Cortex of kidney (tissue), 1 donor: ENCODE measurements at regions not wholly inside any gene's neighbourhood (a gene's known extent, or its start where the extent isn't known, plus 50 kb on each side); places are given as distances from the start of the nearest gene placed in this dataset.

Source experiments
- DNase-seq: peaks from one replicate; lab custom pipeline; 2025; lab: John Stamatoyannopoulos, UW

GRCh38 chr14:83455561-83455960, 1921.9 kb upstream of the SEL1L start:
- DNase-seq, result no peak

GRCh38 chr14:83461521-83461920, 1927.9 kb upstream of the SEL1L start:
- no peak for DNase-seq

GRCh38 chr14:83462759-83463158, 1929.1 kb upstream of the SEL1L start:
- DNase-seq, result no peak

GRCh38 chr14:83463500-83464098, 1929.9 kb upstream of the SEL1L start:
- DNase-seq, result no peak

GRCh38 chr14:83467811-83468210, 1934.2 kb upstream of the SEL1L start:
- no peak for DNase-seq

GRCh38 chr14:83470466-83470865, 1936.8 kb upstream of the SEL1L start:
- DNase-seq, result no peak

- no peak for DNase-seq
These were observed 1937.5 kb upstream of the SEL1L start for GRCh38 chr14:83470959-83471695.

GRCh38 chr14:83473416-83474235, 1940.0 kb upstream of the SEL1L start:
- DNase-seq, result no peak

- no peak for DNase-seq
These were observed 1945.1 kb upstream of the SEL1L start for GRCh38 chr14:83478741-83479140.

- no peak for DNase-seq
These were observed 1949.4 kb upstream of the SEL1L start for GRCh38 chr14:83483063-83483462.

- no peak for DNase-seq
These were observed 1951.9 kb upstream of the SEL1L start for GRCh38 chr14:83485591-83485990.

- no peak for DNase-seq
These were observed 1957.4 kb upstream of the SEL1L start for GRCh38 chr14:83491091-83491490.

GRCh38 chr14:83520837-83521236, 1987.2 kb upstream of the SEL1L start:
- DNase-seq, result no peak

- DNase-seq, result no peak
These were observed 1995.9 kb upstream of the SEL1L start for GRCh38 chr14:83529531-83529930.

- DNase-seq, result no peak
These were observed 1996.2 kb upstream of the FLRT2 start for GRCh38 chr14:83533734-83534133.

GRCh38 chr14:83534995-83535394, 1994.9 kb upstream of the FLRT2 start:
- DNase-seq, result no peak

- no peak for DNase-seq
These were observed 1994.5 kb upstream of the FLRT2 start for GRCh38 chr14:83535444-83535843.

GRCh38 chr14:83541147-83541546, 1988.8 kb upstream of the FLRT2 start:
- DNase-seq, result no peak

GRCh38 chr14:83548061-83548839, 1981.7 kb upstream of the FLRT2 start:
- DNase-seq, result no peak

- no peak for DNase-seq
These were observed 1973.9 kb upstream of the FLRT2 start for GRCh38 chr14:83556065-83556464.

- no peak for DNase-seq
These were observed 1973.0 kb upstream of the FLRT2 start for GRCh38 chr14:83556746-83557453.

- no peak for DNase-seq
These were observed 1971.0 kb upstream of the FLRT2 start for GRCh38 chr14:83558946-83559345.
